Testis (tissue), 2 donors: ENCODE measurements at regions not wholly inside any gene's neighbourhood (a gene's known extent, or its start where the extent isn't known, plus 50 kb on each side); places are given as distances from the start of the nearest gene placed in this dataset.

Experiments
- CTCF ChIP-seq, 3 experiments: fragments of 450-650 bp in 2 of 3; fragments of 200-600 bp in 1 of 3; sonication (generic) in 1 of 3; IDR thresholded peaks; one replicate each; pipeline ENCODE4 v1.5.1; 2016 to 2019; ENCODE audit warnings: antibody characterized with exemption in 3 of 3, mild to moderate bottlenecking in 2 of 3, moderate library complexity in 1 of 3
- POLR2A ChIP-seq: fragments of 450-650 bp; IDR thresholded peaks from one replicate; pipeline ENCODE4 v1.6.1; 2017; ENCODE audit warnings: antibody characterized with exemption, mild to moderate bottlenecking, moderate library complexity

GRCh38 chr17:71164561-71164960 is 956.3 kb upstream of the SOX9 start:
- TF ChIP-seq CTCF (IDR thresholded peaks at IDR 0.05) (no peak), POLR2A (no peak)
